Cardiac muscle cell (in vitro differentiated cells and primary cell): ENCODE measurements at regions not wholly inside any gene's neighbourhood (a gene's known extent, or its start where the extent isn't known, plus 50 kb on each side); places are given as distances from the start of the nearest gene placed in this dataset.

ENCODE experiments used
- DNase-seq, 2 donors: peaks; one replicate each; pipeline versions ENCODE4 v3.0.0 to v3.0.0-alpha.2; 2010 to 2017; ENCODE audit warnings: low read depth in 1 of 2, low spot score in 1 of 2
- H3K27ac ChIP-seq: fragments of 200-600 bp; sonication (generic); 2 replicates; pipeline ENCODE4 v1.5.1; 2016
- H3K27me3 ChIP-seq: fragments of 200-600 bp; sonication (generic); 2 replicates; pipeline ENCODE4 v1.6.0; 2016; ENCODE audit warnings: control low read depth
- H3K36me3 ChIP-seq: fragments of 200-600 bp; sonication (generic); 2 replicates; pipeline ENCODE4 v1.5.1; 2016; ENCODE audit warnings: control low read depth
- H3K4me1 ChIP-seq: fragments of 200-600 bp; sonication (generic); 2 replicates; pipeline ENCODE4 v1.8.1; 2017; ENCODE audit warnings: low read depth, mild to moderate bottlenecking, mixed run types
- H3K4me3 ChIP-seq: fragments of 200-600 bp; sonication (generic); 2 replicates; pipeline ENCODE4 v1.5.1; 2016; ENCODE audit warnings: mild to moderate bottlenecking
- H3K9me3 ChIP-seq: fragments of 200-600 bp; sonication (generic); 2 replicates; pipeline ENCODE4 v1.5.1; 2017; ENCODE audit warnings: low read depth, mild to moderate bottlenecking, control low read depth
- CTCF ChIP-seq: IDR thresholded peaks from 2 replicates; pipeline ENCODE4 v1.5.1; 2012; ENCODE audit warnings: low read depth, mild to moderate bottlenecking, low read length

- Histone ChIP-seq H3K4me3 (no peak overlapping the region), H3K27me3 (no peaks in the 10 kb centered on the region), H3K27ac (no peak overlapping the region), H3K36me3 (no peaks in the 10 kb centered on the region), H3K9me3 (no peaks in the 10 kb centered on the region), H3K4me1 (peaks cover 6% of the 10 kb centered on the region)
- TF ChIP-seq CTCF: no peak
- DNase-seq: peak in 1 of 2 donors; percentile 0
Measured at GRCh38 chr6:71745525-71745924, 140.8 kb upstream of the RIMS1 start.

GRCh38 chr6:71766146-71766760 is 120.1 kb upstream of the RIMS1 start:
- Histone ChIP-seq H3K4me3 (no peak overlapping the region), H3K27me3 (no peaks in the 10 kb centered on the region), H3K9me3 (no peaks in the 10 kb centered on the region), H3K27ac (no peak overlapping the region), H3K4me1 (no peaks in the 10 kb centered on the region), H3K36me3 (no peaks in the 10 kb centered on the region)
- no peak for DNase-seq
- no peak for TF ChIP-seq CTCF

GRCh38 chr6:71766796-71767195 is 119.6 kb upstream of the RIMS1 start:
- Histone ChIP-seq H3K4me1 (no peaks in the 10 kb centered on the region), H3K27me3 (no peaks in the 10 kb centered on the region), H3K36me3 (no peaks in the 10 kb centered on the region), H3K27ac (no peak overlapping the region), H3K4me3 (no peak overlapping the region), H3K9me3 (no peaks in the 10 kb centered on the region)
- DNase-seq: no peak
- no peak for TF ChIP-seq CTCF

- Histone ChIP-seq H3K4me3 (no peak overlapping the region), H3K36me3 (no peaks in the 10 kb centered on the region), H3K4me1 (no peaks in the 10 kb centered on the region), H3K9me3 (no peaks in the 10 kb centered on the region), H3K27me3 (no peaks in the 10 kb centered on the region), H3K27ac (no peak overlapping the region)
- TF ChIP-seq CTCF: no peak
- no peak for DNase-seq
Measured at GRCh38 chr6:71768356-71768755, 118.0 kb upstream of the RIMS1 start.

GRCh38 chr6:71808865-71809264 is 77.5 kb upstream of the RIMS1 start:
- Histone ChIP-seq H3K4me1 (no peaks in the 10 kb centered on the region), H3K4me3 (no peak overlapping the region), H3K27ac (no peak overlapping the region), H3K36me3 (no peaks in the 10 kb centered on the region), H3K27me3 (no peaks in the 10 kb centered on the region), H3K9me3 (no peaks in the 10 kb centered on the region)
- TF ChIP-seq CTCF: no peak
- no peak for DNase-seq
